CD4-positive, alpha-beta T cell treated with Interleukin-12 subunit alpha and Interleukin-12 subunit beta, for 1 hour (primary cell): ENCODE measurements at regions not wholly inside any gene's neighbourhood (a gene's known extent, or its start where the extent isn't known, plus 50 kb on each side); places are given as distances from the start of the nearest gene placed in this dataset.

Experiments used
- DNase-seq: peaks from one replicate; pipeline ENCODE4 v3.0.0-alpha.2; 2020

- no peak for DNase-seq
Observed at GRCh38 chr6:100944644-100945043, 63.5 kb upstream of the ASCC3 start.

DNA sequence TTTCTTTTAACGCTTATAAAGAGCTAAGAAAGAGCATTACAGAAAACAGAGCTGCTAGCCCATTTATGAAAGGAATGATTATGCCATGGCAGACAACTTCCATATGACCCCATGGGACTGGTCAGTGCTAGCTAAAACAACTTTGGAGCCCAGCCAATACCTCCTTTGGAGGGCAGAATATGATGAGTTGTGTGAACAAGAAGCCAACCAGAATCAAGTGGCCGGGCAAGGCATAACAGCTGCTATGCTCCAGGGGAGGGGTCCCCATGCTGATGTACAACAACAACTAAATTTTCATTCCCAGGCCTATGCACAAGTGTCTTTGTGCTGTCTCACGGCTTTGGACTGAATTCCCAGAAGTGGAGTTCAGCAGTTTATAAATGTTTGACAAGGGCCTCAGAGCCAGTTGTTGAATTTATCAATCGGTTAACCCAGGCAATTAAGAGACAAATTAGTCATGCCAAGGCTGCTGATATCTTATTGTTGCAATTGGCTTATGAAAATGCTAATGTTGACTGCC is 65.0 kb upstream of the ASCC3 start:
- DNase-seq, result no peak

DNA sequence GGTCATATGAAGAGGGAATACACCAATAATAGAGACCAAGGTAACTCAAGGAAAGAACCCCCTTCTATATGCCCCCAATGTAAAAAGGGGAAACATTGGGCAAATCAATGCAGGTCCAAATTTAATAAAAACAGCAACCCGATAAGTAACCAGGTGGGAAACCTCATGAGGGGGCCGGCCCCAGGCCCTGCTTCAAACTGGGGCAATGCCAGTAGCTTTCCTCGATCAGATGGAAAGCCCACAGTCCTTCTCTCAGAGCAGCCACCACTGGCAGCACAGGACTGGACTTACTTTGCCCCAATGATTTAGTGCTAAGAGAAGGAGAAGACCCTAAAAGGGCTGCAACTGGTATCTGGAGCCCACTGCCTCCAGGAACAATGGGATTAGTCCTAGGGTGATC is 65.6 kb upstream of the ASCC3 start:
- no peak for DNase-seq

- DNase-seq, result no peak
Observed at GRCh38 chr6:100948381-100949133, 67.4 kb upstream of the ASCC3 start.

DNA sequence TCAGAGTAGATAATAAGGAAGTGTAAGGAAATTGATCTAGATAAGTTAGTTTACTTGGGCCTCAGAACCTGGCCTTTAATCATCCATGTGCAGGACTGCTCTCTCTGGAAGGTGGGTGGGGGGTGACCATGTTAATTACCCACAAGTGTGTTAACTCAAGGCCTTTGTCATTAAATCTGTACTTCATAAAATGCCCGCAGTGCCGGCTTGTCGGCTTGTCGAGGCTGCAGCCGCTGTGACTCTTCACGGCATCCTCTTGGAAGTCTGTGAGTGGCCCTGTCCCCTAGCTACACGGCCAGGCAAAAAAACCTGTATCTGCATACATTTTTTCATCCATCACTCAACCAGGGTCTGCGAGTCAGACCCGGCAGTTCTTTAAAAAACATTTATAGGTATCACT is 70.9 kb upstream of the ASCC3 start:
- DNase-seq, result no peak

GRCh38 chr6:100959280-100959679 is 78.2 kb upstream of the ASCC3 start:
- DNase-seq, result no peak

DNA sequence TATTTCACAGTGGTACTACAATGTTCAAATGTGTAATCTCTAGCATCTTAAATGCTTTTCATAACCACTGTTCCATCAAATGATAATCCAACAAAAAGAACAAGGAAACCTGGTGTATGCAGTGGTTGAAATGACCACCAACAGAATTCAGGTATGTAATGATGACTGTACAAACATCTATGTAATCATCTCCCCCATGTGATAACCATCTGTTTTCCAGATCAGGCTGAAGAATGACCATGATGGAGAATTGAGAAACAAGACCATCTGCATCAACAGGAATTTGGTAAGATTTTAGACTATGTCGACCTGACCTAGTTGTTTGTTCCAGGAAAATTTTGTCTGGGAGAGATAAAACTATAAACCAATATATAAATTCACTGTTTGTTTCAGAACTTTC is 81.3 kb upstream of the ASCC3 start:
- no peak for DNase-seq

GRCh38 chr6:100965067-100965466 is 83.9 kb upstream of the ASCC3 start:
- DNase-seq, result no peak

GRCh38 chr6:100968949-100969348 is 87.8 kb upstream of the ASCC3 start:
- DNase-seq, result no peak

DNA sequence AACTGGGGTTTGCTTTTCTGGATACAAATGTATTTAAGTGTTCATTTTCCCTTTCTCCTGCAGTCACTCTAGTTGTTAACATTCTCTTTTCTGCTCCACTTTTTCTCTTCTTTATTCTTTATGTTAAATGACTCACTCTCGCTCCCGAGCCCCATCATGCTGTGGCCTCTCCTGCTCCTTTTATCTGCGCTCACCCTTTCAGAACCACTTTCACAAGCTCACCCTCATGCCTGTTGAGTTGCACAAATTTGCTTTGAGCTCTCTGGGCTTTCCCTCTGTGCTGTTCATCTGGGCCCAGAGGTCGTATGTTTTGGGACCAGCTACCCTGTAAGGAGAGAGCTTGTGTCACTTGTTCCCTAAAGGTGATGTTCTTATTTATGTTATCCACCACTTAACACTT is 98.1 kb upstream of the ASCC3 start:
- DNase-seq, result no peak

GRCh38 chr6:100980949-100981348 is 99.8 kb upstream of the ASCC3 start:
- no peak for DNase-seq

GRCh38 chr6:100986921-100987320 is 105.8 kb upstream of the ASCC3 start:
- no peak for DNase-seq

GRCh38 chr6:100987556-100987955 is 106.4 kb upstream of the ASCC3 start:
- DNase-seq, result no peak

DNA sequence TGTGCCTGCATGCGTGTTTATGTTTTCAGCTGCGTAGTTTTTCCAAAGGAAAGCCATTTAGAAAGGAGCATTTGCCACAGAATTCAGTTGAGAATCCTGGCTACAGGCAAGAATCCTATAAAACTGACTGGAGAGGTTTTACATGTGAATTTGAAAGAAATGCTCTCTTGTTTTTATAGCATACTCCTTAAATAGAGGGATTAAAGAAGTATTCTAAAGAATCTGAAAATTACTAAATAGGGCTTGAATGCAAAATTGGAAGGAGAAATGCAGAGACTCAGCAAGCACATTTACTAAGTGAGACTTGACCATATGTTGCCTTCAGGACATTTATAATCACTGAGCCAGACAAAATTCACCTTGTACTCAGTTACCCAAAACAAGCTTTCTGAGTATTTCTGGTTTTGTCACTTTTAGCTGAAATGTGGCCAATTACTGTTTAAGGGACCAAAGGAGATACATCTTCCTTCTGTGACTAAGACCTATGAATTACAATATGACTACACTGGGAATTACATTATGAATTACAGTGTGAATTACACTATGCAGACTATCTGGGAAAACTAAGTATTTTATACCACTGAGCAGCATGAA is 107.4 kb upstream of the ASCC3 start:
- no peak for DNase-seq

GRCh38 chr6:100990070-100990469 is 108.9 kb upstream of the ASCC3 start:
- DNase-seq, result no peak

- DNase-seq, result no peak
Observed at GRCh38 chr6:100996409-100996808, 115.3 kb upstream of the ASCC3 start.

GRCh38 chr6:100998111-100998510 is 117.0 kb upstream of the ASCC3 start:
- no peak for DNase-seq

GRCh38 chr6:100999034-100999597 is 118.0 kb upstream of the ASCC3 start:
- no peak for DNase-seq

- DNase-seq, result no peak
Observed at GRCh38 chr6:101000341-101000740, 119.2 kb upstream of the ASCC3 start.

DNA sequence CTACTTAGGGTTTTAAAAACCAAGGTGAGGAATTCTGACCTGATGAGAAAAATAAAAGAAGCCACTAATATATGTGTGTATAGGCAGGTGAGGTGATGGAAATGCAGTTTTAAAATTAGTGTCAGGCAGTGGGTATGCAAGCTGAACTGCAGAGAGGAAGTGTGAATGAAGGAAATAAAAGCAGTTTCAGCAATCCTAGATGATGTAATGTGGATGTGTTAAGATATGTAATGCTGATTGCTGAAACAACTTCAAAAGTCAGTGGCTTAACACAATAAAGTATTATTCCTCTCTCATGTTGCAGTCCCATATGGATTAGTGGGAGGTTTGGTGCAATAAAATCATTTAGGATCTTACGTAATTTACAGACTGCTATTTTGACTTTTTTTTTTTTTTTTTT is 119.9 kb upstream of the ASCC3 start:
- no peak for DNase-seq

- DNase-seq, result no peak
Observed at GRCh38 chr6:101001607-101002006, 120.5 kb upstream of the ASCC3 start.

DNA sequence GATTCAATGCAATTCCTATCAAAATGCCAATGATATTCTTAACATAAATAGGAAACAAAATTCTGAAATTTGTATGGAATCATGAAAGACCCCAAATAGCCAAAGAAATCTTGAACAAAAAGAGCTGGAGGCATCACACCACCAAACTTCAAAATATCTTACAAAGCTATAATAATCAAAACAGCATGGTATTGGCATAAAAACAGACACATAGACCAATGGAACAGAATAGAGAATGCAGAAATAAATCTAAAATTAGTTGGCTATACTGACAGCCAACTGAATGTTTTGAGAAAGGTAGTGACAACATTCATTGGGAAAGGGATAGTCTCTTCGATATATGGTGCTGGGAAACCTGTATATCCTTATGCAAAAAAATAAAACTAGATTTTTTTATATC is 121.9 kb upstream of the ASCC3 start:
- DNase-seq, result no peak

GRCh38 chr6:101011186-101011585 is 130.1 kb upstream of the ASCC3 start:
- DNase-seq, result peak; percentile 30

DNA sequence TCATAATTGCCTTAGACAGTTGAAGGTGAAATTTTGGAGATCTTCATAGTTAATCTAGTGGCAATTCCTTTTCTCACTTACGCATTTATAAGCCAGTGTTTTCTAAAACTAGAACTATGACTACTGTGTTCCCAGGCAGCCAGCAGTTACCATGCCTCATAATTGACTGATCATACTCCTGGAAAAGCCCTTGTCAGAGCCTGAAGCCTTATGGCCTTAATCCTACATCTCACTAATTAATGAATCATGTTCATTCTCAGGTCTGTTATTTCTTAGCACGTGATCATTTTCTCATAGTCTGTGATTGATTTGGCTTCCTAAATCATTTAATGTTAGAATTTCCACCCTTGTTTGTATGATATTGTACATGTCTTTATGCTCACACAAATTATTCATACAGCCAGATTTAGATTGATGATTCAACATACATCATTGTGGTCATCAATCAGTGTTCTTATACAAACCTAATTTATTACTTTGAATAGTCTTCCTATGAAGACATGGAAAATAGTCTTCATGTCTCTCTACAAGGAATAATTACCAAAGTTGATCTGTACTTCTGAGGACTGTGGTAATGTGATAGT is 132.6 kb upstream of the ASCC3 start:
- no peak for DNase-seq
